ENCODE measurements at regions not wholly inside any gene's neighbourhood (a gene's known extent, or its start where the extent isn't known, plus 50 kb on each side); places are given as distances from the start of the nearest gene placed in this dataset.

GRCh38 chr2:10201201-10201600 lies 78.7 kb downstream of the RRM2 start:
- no peak for DNase-seq (ENCODE audit: low spot score)

GRCh38 chr2:10202131-10202665 lies 79.7 kb downstream of the RRM2 start:
- no peak for DNase-seq (ENCODE audit: low spot score)

- DNase-seq (ENCODE audit: low spot score) = no peak
Measured at GRCh38 chr2:10204326-10205161, 82.0 kb downstream of the RRM2 start.

- DNase-seq (ENCODE audit: low spot score) = no peak
Measured at GRCh38 chr2:10205162-10205475, 82.6 kb downstream of the RRM2 start.

- no peak for DNase-seq (ENCODE audit: low spot score)
Measured at GRCh38 chr2:10208736-10209135, 86.2 kb downstream of the RRM2 start.

GRCh38 chr2:10209406-10209935 lies 86.9 kb downstream of the RRM2 start:
- DNase-seq (ENCODE audit: low spot score) = no peak

- DNase-seq (ENCODE audit: low spot score) = no peak
Measured at GRCh38 chr2:10210336-10210735, 87.8 kb downstream of the RRM2 start.

- DNase-seq (ENCODE audit: low spot score) = no peak
Measured at GRCh38 chr2:10211844-10212422, 89.4 kb downstream of the RRM2 start.

- DNase-seq (ENCODE audit: low spot score) = no peak
Measured at GRCh38 chr2:10212827-10213226, 89.9 kb upstream of the HPCAL1 start.

- DNase-seq (ENCODE audit: low spot score) = no peak
Measured at GRCh38 chr2:10214179-10214578, 88.5 kb upstream of the HPCAL1 start.

GRCh38 chr2:10215393-10215935 lies 87.2 kb upstream of the HPCAL1 start:
- DNase-seq (ENCODE audit: low spot score) = no peak

- no peak for DNase-seq (ENCODE audit: low spot score)
Measured at GRCh38 chr2:10216677-10217488, 85.8 kb upstream of the HPCAL1 start.

GRCh38 chr2:10217489-10218435 lies 84.9 kb upstream of the HPCAL1 start:
- DNase-seq (ENCODE audit: low spot score) = no peak

GRCh38 chr2:10220045-10220901 lies 82.4 kb upstream of the HPCAL1 start:
- DNase-seq (ENCODE audit: low spot score) = no peak

- DNase-seq (ENCODE audit: low spot score) = no peak
Measured at GRCh38 chr2:10220902-10221391, 81.8 kb upstream of the HPCAL1 start.

GRCh38 chr2:10221443-10221842 lies 81.3 kb upstream of the HPCAL1 start:
- DNase-seq (ENCODE audit: low spot score) = no peak

- no peak for DNase-seq (ENCODE audit: low spot score)
Measured at GRCh38 chr2:10221976-10222870, 80.5 kb upstream of the HPCAL1 start.

- DNase-seq (ENCODE audit: low spot score) = no peak
Measured at GRCh38 chr2:10223471-10223870, 79.2 kb upstream of the HPCAL1 start.

Data from HuH-7.5 (cell line).